Heart left ventricle (tissue), 16 donors: ENCODE measurements at regions not wholly inside any gene's neighbourhood (a gene's known extent, or its start where the extent isn't known, plus 50 kb on each side); places are given as distances from the start of the nearest gene placed in this dataset.

Source experiments
- ATAC-seq, 4 donors: fragments of 200-7000 bp; cut with Tn5 transposase; one replicate each; pipeline ENCODE4 v1.9.1; 2020 to 2022; ENCODE audit warnings: moderate library complexity in 4 of 4, mild to moderate bottlenecking in 3 of 4, moderate number of reproducible peaks in 1 of 4
- DNase-seq, 5 donors: peaks; one replicate each; pipeline ENCODE4 v3.0.0-alpha.2; 2020
- H3K27ac ChIP-seq, 12 donors: fragments of 200-600 bp; sonication (generic) in 4 of 12; one replicate each; pipeline versions ENCODE4 v1.5.0 to v1.8.0; 2016 to 2022; ENCODE audit warnings: mild to moderate bottlenecking in 2 of 12
- H3K27me3 ChIP-seq, 9 donors: fragments of 200-600 bp; sonication (generic) in 2 of 9; one replicate each; pipeline versions ENCODE4 v1.5.1 to v1.8.0; 2016 to 2022; ENCODE audit warnings: mild to moderate bottlenecking in 3 of 9
- H3K36me3 ChIP-seq, 9 donors: fragments of 200-600 bp; sonication (generic) in 2 of 9; one replicate each; pipeline versions ENCODE4 v1.5.0 to v1.8.0; 2018 to 2022; ENCODE audit warnings: mild to moderate bottlenecking in 2 of 9
- H3K4me1 ChIP-seq, 12 donors: fragments of 200-600 bp; sonication (generic) in 4 of 12; one replicate each; pipeline versions ENCODE4 v1.5.0 to v1.8.0; 2016 to 2022; ENCODE audit warnings: mild to moderate bottlenecking in 3 of 12
- H3K4me3 ChIP-seq, 12 donors: fragments of 200-600 bp; sonication (generic) in 4 of 12; one replicate each; pipeline versions ENCODE4 v1.5.0 to v1.8.0; 2017 to 2022; ENCODE audit warnings: mild to moderate bottlenecking in 9 of 12, moderate library complexity in 4 of 12
- H3K9me3 ChIP-seq, 12 donors: fragments of 200-600 bp; sonication (generic) in 4 of 12; one replicate each; pipeline versions ENCODE4 v1.5.0 to v1.8.0; 2016 to 2022; ENCODE audit warnings: mild to moderate bottlenecking in 1 of 12
- CTCF ChIP-seq, 12 donors: fragments of 200-600 bp; sonication (generic) in 4 of 12; IDR thresholded peaks; one replicate each; pipeline versions ENCODE4 v1.5.0 to v1.8.0; 2018 to 2022; ENCODE audit warnings: antibody characterized with exemption in 12 of 12, mild to moderate bottlenecking in 5 of 12
- POLR2A ChIP-seq, 2 donors: fragments of 450-650 bp; IDR thresholded peaks; one replicate each; pipeline ENCODE4 v1.6.1; 2017; ENCODE audit warnings: antibody characterized with exemption in 2 of 2, mild to moderate bottlenecking in 2 of 2, moderate library complexity in 2 of 2
- WGBS, 4 donors: extraction: QIAGEN DNeasy Blood & Tissue Kit in 2 of 4; methylation state at CpG; one replicate each; pipeline versions ENCODE4 v1.1.5 to v1.1.7; 2013 to 2018; 5-methylcytosine and 5-hydroxymethylcytosine counted together
- intact Hi-C, 10 donors: fragments of 100-400 bp; cut with DNase I; formaldehyde crosslinking; loops; one replicate each; pipeline versions ENCODE4 v1.11.1 to v1.14.2; 2022
- donor health status: ischemic (EF 13 %, LVEDD 7.1; RV severe dilation, severe dysfunction).
- donor health status: healthy with polysubstance abuse.
- donor health status: DM: no; HTN: yes; CAD: no.
- donor health status: DM: no; HTN: no; CAD: no.
- donor health status: ischemic (EF 25% LVEDD 6.9; RV normal size, moderate dysfunction).
- donor health status: ischemic (EF 25% LVEDD 5.7; RV mildly dilated, moderate dysfunction).
- donor health status: healthy.
- donor health status: DM: yes; HTN: yes; CAD: no.
- donor health status: ischemic (EF 35%, LVEDD 5.7; RV mildly dilated, moderate dysfunction).
- donor health status: nonischemic (EF 11% LVEDD 7.7; RV severe dilation, severe dysfunction).
- donor health status: DM: yes; HTN: yes; CAD: no.
- donor health status: PGD.
- donor health status: ischemic (EF 29% LVEDD 5.4; RV normal size, mild dysfunction).
- donor health status: nonischemic (EF 23%, LVEDD 6.1; RV moderate dilation, normal function).

GRCh38 chr7:26034391-26034790, 117.6 kb upstream of the NFE2L3 start:
- peaks cover 0 to 7% (median 0%) of the 10 kb centered on the region in 12 donors for H3K4me1 ChIP-seq
- H3K36me3 ChIP-seq, result no peaks in the 10 kb centered on the region
- 63 to 71% (median 68%) methylated on average over 3 of the region's 3 CpGs for WGBS, 4 donors
- peaks cover 0 to 19% (median 6%) of the 10 kb centered on the region in 9 donors for H3K27me3 ChIP-seq
- ATAC-seq (no peak), DNase-seq (no peak)
- intact Hi-C loops, result no loop called here
- no peak for TF ChIP-seq CTCF (IDR thresholded peaks at IDR 0.05)
- no peak for TF ChIP-seq POLR2A (IDR thresholded peaks at IDR 0.05)
- no peak overlapping the region for H3K4me3 ChIP-seq
- no peaks in the 10 kb centered on the region for H3K9me3 ChIP-seq
- no peak overlapping the region for H3K27ac ChIP-seq

- no peak overlapping the region for H3K27ac ChIP-seq
- peaks cover 0 to 7% (median 0%) of the 10 kb centered on the region in 12 donors for H3K4me1 ChIP-seq
- H3K36me3 ChIP-seq, result no peaks in the 10 kb centered on the region
- intact Hi-C loops, result no loop called here
- DNase-seq (no peak), ATAC-seq (no peak)
- H3K4me3 ChIP-seq, result no peak overlapping the region
- no peak for TF ChIP-seq CTCF (IDR thresholded peaks at IDR 0.05)
- TF ChIP-seq POLR2A (IDR thresholded peaks at IDR 0.05), result no peak
- H3K27me3 ChIP-seq, result peaks cover 0 to 31% (median 8%) of the 10 kb centered on the region in 9 donors
- H3K9me3 ChIP-seq, result no peaks in the 10 kb centered on the region
Measured at GRCh38 chr7:26035552-26035951, 116.4 kb upstream of the NFE2L3 start.

GRCh38 chr7:26036092-26036491, 115.9 kb upstream of the NFE2L3 start:
- no peaks in the 10 kb centered on the region for H3K36me3 ChIP-seq
- DNase-seq, result no peak
- no peaks in the 10 kb centered on the region for H3K9me3 ChIP-seq
- ATAC-seq, result no peak
- WGBS, 4 donors, result 73 to 95% (median 82%) methylated on average over 1 of the region's 1 CpG
- no peak for TF ChIP-seq CTCF (IDR thresholded peaks at IDR 0.05)
- H3K4me3 ChIP-seq, result no peak overlapping the region
- intact Hi-C loops, result no loop called here
- H3K4me1 ChIP-seq, result peaks cover 0 to 7% (median 0%) of the 10 kb centered on the region in 12 donors
- H3K27me3 ChIP-seq, result peaks cover 0 to 31% (median 8%) of the 10 kb centered on the region in 9 donors
- no peak overlapping the region for H3K27ac ChIP-seq

- TF ChIP-seq POLR2A (IDR thresholded peaks at IDR 0.05), result no peak
- no peak for TF ChIP-seq CTCF (IDR thresholded peaks at IDR 0.05)
- intact Hi-C loops, result no loop called here
- whole genome bisulfite sequencing, 4 donors, result 30 to 43% (median 36%) methylated on average over 9 of the region's 9 CpGs
Measured at GRCh38 chr7:26038201-26038990, 113.6 kb upstream of the NFE2L3 start.

More at GRCh38 chr7:26038201-26038990, 113.6 kb upstream of the NFE2L3 start:
- Histone ChIP-seq H3K27ac (no peak overlapping the region), H3K4me1 (peaks cover 0 to 7% (median 0%) of the 10 kb centered on the region in 12 donors), H3K4me3 (no peak overlapping the region), H3K36me3 (no peaks in the 10 kb centered on the region), H3K9me3 (no peaks in the 10 kb centered on the region), H3K27me3 (peaks cover 0 to 38% (median 8%) of the 10 kb centered on the region in 9 donors)
- DNase-seq, result no peak
- no peak for ATAC-seq
